22Rv1 (cell line): ENCODE measurements at regions not wholly inside any gene's neighbourhood (a gene's known extent, or its start where the extent isn't known, plus 50 kb on each side); places are given as distances from the start of the nearest gene placed in this dataset.
"Not testable (repeated sequence)": the region's sequence is repeated elsewhere in the genome, so short reads cannot be mapped to it uniquely, and the experiment has no call there.

Experiments
- H3K27ac ChIP-seq: fragments of 450-650 bp; 2 replicates; pipeline ENCODE4 v1.5.1; 2017
- CTCF ChIP-seq: fragments of 450-650 bp; IDR thresholded peaks from 2 replicates; pipeline ENCODE4 v1.5.1; 2017; ENCODE audit warnings: mild to moderate bottlenecking

- not testable (repeated sequence) for H3K27ac ChIP-seq
Observed at GRCh38 chr1:143905214-143906179, 66.3 kb downstream of the FAM72C start.

- peak overlapping the region; percentile 64 for H3K27ac ChIP-seq
Observed at GRCh38 chr1:143904622-143904979, 67.2 kb downstream of the FAM72C start.

GRCh38 chr1:143903899-143904621 lies 67.7 kb downstream of the FAM72C start:
- H3K27ac ChIP-seq, result peak overlapping the region; percentile 64

- not testable (repeated sequence) for H3K27ac ChIP-seq
Observed at GRCh38 chr1:143896377-143896776, 75.4 kb downstream of the FAM72C start.

GRCh38 chr1:143884932-143885574 lies 86.7 kb downstream of the FAM72C start:
- H3K27ac ChIP-seq, result not testable (repeated sequence)

GRCh38 chr1:143884532-143884931 lies 87.3 kb downstream of the FAM72C start:
- not testable (repeated sequence) for H3K27ac ChIP-seq
- peak; percentile 68 for TF ChIP-seq CTCF

More at GRCh38 chr1:143884932-143885574, 86.7 kb downstream of the FAM72C start:
- TF ChIP-seq CTCF, result peak; percentile 39; the same call in 1 of the 2 replicates

GRCh38 chr1:143879757-143880536 lies 91.8 kb downstream of the FAM72C start:
- H3K27ac ChIP-seq, result not testable (repeated sequence)

GRCh38 chr1:143875947-143876346 lies 95.8 kb downstream of the FAM72C start:
- not testable (repeated sequence) for H3K27ac ChIP-seq

- H3K27ac ChIP-seq, result not testable (repeated sequence)
Observed at GRCh38 chr1:143874625-143875024, 97.2 kb downstream of the FAM72C start.

- H3K27ac ChIP-seq, result not testable (repeated sequence)
Observed at GRCh38 chr1:143873650-143874049, 98.1 kb downstream of the FAM72C start.

- not testable (repeated sequence) for H3K27ac ChIP-seq
Observed at GRCh38 chr1:143870388-143870787, 101.4 kb downstream of the FAM72C start.

GRCh38 chr1:143867590-143868220 lies 104.1 kb downstream of the FAM72C start:
- not testable (repeated sequence) for H3K27ac ChIP-seq

GRCh38 chr1:143863901-143864520 lies 107.8 kb downstream of the FAM72C start:
- not testable (repeated sequence) for H3K27ac ChIP-seq

GRCh38 chr1:143862722-143863121 lies 109.1 kb downstream of the FAM72C start:
- not testable (repeated sequence) for H3K27ac ChIP-seq

GRCh38 chr1:143861306-143861705 lies 110.5 kb downstream of the FAM72C start:
- H3K27ac ChIP-seq, result not testable (repeated sequence)

GRCh38 chr1:143855867-143856266 lies 115.9 kb downstream of the FAM72C start:
- not testable (repeated sequence) for H3K27ac ChIP-seq

GRCh38 chr1:143854069-143854468 lies 117.7 kb downstream of the FAM72C start:
- not testable (repeated sequence) for H3K27ac ChIP-seq
